ENCODE measurements at regions not wholly inside any gene's neighbourhood (a gene's known extent, or its start where the extent isn't known, plus 50 kb on each side); places are given as distances from the start of the nearest gene placed in this dataset.
"Not testable (repeated sequence)": the region's sequence is repeated elsewhere in the genome, so short reads cannot be mapped to it uniquely, and the experiment has no call there.

GRCh38 chr11:109658190-109658589, 236.2 kb downstream of the C11orf87 start:
- H3K4me3 ChIP-seq (ENCODE audit: low read depth, low read length): no peak overlapping the region
- DNase-seq (ENCODE audit: low read depth): no peak
- TF ChIP-seq, protein P1, sequence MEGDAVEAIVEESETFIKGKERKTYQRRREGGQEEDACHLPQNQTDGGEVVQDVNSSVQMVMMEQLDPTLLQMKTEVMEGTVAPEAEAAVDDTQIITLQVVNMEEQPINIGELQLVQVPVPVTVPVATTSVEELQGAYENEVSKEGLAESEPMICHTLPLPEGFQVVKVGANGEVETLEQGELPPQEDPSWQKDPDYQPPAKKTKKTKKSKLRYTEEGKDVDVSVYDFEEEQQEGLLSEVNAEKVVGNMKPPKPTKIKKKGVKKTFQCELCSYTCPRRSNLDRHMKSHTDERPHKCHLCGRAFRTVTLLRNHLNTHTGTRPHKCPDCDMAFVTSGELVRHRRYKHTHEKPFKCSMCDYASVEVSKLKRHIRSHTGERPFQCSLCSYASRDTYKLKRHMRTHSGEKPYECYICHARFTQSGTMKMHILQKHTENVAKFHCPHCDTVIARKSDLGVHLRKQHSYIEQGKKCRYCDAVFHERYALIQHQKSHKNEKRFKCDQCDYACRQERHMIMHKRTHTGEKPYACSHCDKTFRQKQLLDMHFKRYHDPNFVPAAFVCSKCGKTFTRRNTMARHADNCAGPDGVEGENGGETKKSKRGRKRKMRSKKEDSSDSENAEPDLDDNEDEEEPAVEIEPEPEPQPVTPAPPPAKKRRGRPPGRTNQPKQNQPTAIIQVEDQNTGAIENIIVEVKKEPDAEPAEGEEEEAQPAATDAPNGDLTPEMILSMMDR (IDR thresholded peaks at IDR 0.05; ENCODE audit: control insufficient read depth, extremely low read depth, insufficient read depth): no peak

DNA sequence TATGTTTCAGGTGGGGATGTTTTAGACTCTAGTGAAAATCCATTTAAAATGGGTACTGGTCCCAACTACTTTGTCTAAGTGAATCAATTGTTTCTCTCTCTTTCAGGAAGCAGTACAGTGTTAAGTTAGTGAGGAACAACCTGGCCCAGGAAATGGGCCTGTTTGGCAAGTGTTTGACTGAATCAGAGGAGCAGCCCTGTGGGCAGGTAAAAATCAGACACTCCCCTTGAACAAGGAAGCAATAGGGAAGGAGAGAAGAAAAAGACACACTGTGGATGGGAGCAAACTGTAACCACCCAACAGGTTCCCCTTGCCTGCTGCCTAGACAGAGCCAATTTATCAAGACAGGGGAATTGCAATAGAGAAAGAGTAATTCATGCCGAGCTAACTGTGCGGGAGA, 245.7 kb downstream of the C11orf87 start:
- H3K4me3 ChIP-seq (ENCODE audit: low read depth, low read length): no peak overlapping the region
- TF ChIP-seq, protein P1 (IDR thresholded peaks at IDR 0.05; ENCODE audit: control insufficient read depth, extremely low read depth, insufficient read depth): no peak
- no peak for DNase-seq (ENCODE audit: low read depth)

DNA sequence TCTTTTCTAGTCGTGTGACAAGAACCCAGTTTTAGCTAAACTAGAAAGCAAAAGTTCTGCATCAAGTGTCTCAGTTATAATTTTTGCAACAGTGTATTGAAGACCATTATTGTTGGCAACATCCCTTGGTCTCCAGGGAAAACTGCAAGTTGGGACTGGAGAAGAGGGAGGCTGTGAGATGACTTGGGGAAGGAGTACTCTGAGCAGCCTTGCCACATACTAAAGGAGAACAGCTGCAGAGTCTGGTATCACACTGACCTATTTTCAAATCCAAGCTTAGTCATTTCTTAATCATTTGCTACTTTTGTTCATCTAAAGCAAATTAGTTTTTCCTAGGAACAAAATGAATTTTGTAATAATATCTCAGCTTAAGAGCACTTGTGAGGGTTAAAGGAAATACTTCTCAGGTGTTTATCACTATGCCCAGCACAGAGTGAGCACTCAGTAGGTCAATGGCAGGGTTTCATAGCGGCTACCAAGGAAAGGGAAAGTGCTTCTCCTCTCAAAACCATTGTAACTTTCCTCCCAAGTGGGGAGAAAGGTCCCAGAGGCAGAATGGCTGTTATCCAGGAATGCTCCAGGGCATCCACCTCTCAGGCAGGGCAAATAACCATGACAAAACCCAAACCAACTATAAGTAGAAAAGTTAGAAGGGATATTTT, 247.1 kb downstream of the C11orf87 start:
- TF ChIP-seq, protein P1 (IDR thresholded peaks at IDR 0.05; ENCODE audit: control insufficient read depth, extremely low read depth, insufficient read depth): no peak
- no peak overlapping the region for H3K4me3 ChIP-seq (ENCODE audit: low read depth, low read length)
- no peak for DNase-seq (ENCODE audit: low read depth)

- TF ChIP-seq, protein P1 (IDR thresholded peaks at IDR 0.05; ENCODE audit: control insufficient read depth, extremely low read depth, insufficient read depth): no peak
Measured at GRCh38 chr11:109677231-109677630, 255.2 kb downstream of the C11orf87 start.

GRCh38 chr11:109677876-109678275, 255.9 kb downstream of the C11orf87 start:
- TF ChIP-seq, protein P1 (IDR thresholded peaks at IDR 0.05; ENCODE audit: control insufficient read depth, extremely low read depth, insufficient read depth): no peak
- no peak for DNase-seq (ENCODE audit: low read depth)
- H3K4me3 ChIP-seq (ENCODE audit: low read depth, low read length): no peak overlapping the region

More at GRCh38 chr11:109677231-109677630, 255.2 kb downstream of the C11orf87 start:
- no peak for DNase-seq (ENCODE audit: low read depth)
- H3K4me3 ChIP-seq (ENCODE audit: low read depth, low read length): no peak overlapping the region

GRCh38 chr11:109680127-109680526, 258.1 kb downstream of the C11orf87 start:
- H3K4me3 ChIP-seq (ENCODE audit: low read depth, low read length): no peak overlapping the region
- no peak for DNase-seq (ENCODE audit: low read depth)
- TF ChIP-seq, protein P1 (IDR thresholded peaks at IDR 0.05; ENCODE audit: control insufficient read depth, extremely low read depth, insufficient read depth): no peak

GRCh38 chr11:109682788-109683187, 260.8 kb downstream of the C11orf87 start:
- DNase-seq (ENCODE audit: low read depth); H3K4me3 ChIP-seq (ENCODE audit: low read depth, low read length): not testable (repeated sequence)
